Vagina (tissue), 2 donors: ENCODE measurements at regions not wholly inside any gene's neighbourhood (a gene's known extent, or its start where the extent isn't known, plus 50 kb on each side); places are given as distances from the start of the nearest gene placed in this dataset.

Experiments used
- DNase-seq, 2 donors: peaks; one replicate each; pipeline ENCODE4 v3.0.0-alpha.2; 2017; ENCODE audit errors: extremely low spot score in 2 of 2
- H3K27ac ChIP-seq: fragments of 200-600 bp; sonication (generic); one replicate; pipeline ENCODE4 v1.5.1; 2019
- H3K27me3 ChIP-seq: fragments of 200-600 bp; sonication (generic); one replicate; pipeline ENCODE4 v1.5.1; 2019
- H3K36me3 ChIP-seq, 2 donors: fragments of 200-600 bp; sonication (generic); one replicate each; pipeline ENCODE4 v1.5.1; 2017 to 2019
- H3K4me1 ChIP-seq: fragments of 200-600 bp; sonication (generic); one replicate; pipeline ENCODE4 v1.5.1; 2019
- H3K4me3 ChIP-seq, 2 donors: fragments of 200-600 bp; sonication (generic); 1 replicate in 1 of 2; 2 replicates in 1 of 2; pipeline ENCODE4 v1.5.1; 2016 to 2019
- H3K9me3 ChIP-seq: fragments of 200-600 bp; sonication (generic); one replicate; pipeline ENCODE4 v1.5.1; 2019
- POLR2A ChIP-seq, 2 donors: fragments of 450-650 bp; IDR thresholded peaks; one replicate each; pipeline ENCODE4 v1.6.1; 2017; ENCODE audit warnings: antibody characterized with exemption in 2 of 2, mild to moderate bottlenecking in 2 of 2, moderate library complexity in 2 of 2
- POLR2AphosphoS5 ChIP-seq, 2 donors: sonication (generic); formaldehyde crosslinking; IDR thresholded peaks; one replicate each; pipeline ENCODE4 v1.9.0; 2017; ENCODE audit warnings: antibody characterized with exemption in 2 of 2, mild to moderate bottlenecking in 2 of 2, low read depth in 1 of 2; ENCODE audit not compliant: insufficient read depth in 1 of 2
- intact Hi-C: fragments of 100-400 bp; cut with DNase I; formaldehyde crosslinking; loops from one replicate; pipeline ENCODE4 v1.15.1; 2023
- TF ChIP-seq, protein P1 (sequence below), 3 experiments: fragments of 450-650 bp in 2 of 3; fragments of 200-600 bp in 1 of 3; sonication (generic) in 1 of 3; IDR thresholded peaks; one replicate each; pipeline ENCODE4 v1.5.1; 2017 to 2019; ENCODE audit warnings: antibody characterized with exemption in 3 of 3, mild to moderate bottlenecking in 2 of 3, moderate library complexity in 2 of 3

- intact Hi-C loops: no loop called here
- Histone ChIP-seq H3K27me3 (no peaks in the 10 kb centered on the region), H3K4me1 (no peaks in the 10 kb centered on the region), H3K36me3 (no peaks in the 10 kb centered on the region), H3K4me3 (no peak overlapping the region), H3K27ac (no peak overlapping the region), H3K9me3 (no peaks in the 10 kb centered on the region)
- TF ChIP-seq, protein P1, sequence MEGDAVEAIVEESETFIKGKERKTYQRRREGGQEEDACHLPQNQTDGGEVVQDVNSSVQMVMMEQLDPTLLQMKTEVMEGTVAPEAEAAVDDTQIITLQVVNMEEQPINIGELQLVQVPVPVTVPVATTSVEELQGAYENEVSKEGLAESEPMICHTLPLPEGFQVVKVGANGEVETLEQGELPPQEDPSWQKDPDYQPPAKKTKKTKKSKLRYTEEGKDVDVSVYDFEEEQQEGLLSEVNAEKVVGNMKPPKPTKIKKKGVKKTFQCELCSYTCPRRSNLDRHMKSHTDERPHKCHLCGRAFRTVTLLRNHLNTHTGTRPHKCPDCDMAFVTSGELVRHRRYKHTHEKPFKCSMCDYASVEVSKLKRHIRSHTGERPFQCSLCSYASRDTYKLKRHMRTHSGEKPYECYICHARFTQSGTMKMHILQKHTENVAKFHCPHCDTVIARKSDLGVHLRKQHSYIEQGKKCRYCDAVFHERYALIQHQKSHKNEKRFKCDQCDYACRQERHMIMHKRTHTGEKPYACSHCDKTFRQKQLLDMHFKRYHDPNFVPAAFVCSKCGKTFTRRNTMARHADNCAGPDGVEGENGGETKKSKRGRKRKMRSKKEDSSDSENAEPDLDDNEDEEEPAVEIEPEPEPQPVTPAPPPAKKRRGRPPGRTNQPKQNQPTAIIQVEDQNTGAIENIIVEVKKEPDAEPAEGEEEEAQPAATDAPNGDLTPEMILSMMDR (IDR thresholded peaks at IDR 0.05): no peak
- TF ChIP-seq POLR2AphosphoS5 (IDR thresholded peaks at IDR 0.05; ENCODE audit: insufficient read depth in 1 of 2, low read depth in 1 of 2) (no peak), POLR2A (IDR thresholded peaks at IDR 0.05) (no peak)
- DNase-seq: no peak
These were observed 273.1 kb downstream of the TSN start for GRCh38 chr2:122028371-122029100.

- no peak for TF ChIP-seq POLR2AphosphoS5 (IDR thresholded peaks at IDR 0.05; ENCODE audit: insufficient read depth in 1 of 2, low read depth in 1 of 2)
- TF ChIP-seq, protein P1 (IDR thresholded peaks at IDR 0.05): no peak
- no peak for TF ChIP-seq POLR2A (IDR thresholded peaks at IDR 0.05)
- H3K27me3 ChIP-seq: no peaks in the 10 kb centered on the region
- no peak overlapping the region for H3K27ac ChIP-seq
- intact Hi-C loops: no loop called here
- DNase-seq: no peak
- H3K9me3 ChIP-seq: no peaks in the 10 kb centered on the region
- no peaks in the 10 kb centered on the region for H3K4me1 ChIP-seq
- H3K4me3 ChIP-seq: no peak overlapping the region
- H3K36me3 ChIP-seq: no peaks in the 10 kb centered on the region
These were observed 274.0 kb downstream of the TSN start for GRCh38 chr2:122029456-122029855.

DNA sequence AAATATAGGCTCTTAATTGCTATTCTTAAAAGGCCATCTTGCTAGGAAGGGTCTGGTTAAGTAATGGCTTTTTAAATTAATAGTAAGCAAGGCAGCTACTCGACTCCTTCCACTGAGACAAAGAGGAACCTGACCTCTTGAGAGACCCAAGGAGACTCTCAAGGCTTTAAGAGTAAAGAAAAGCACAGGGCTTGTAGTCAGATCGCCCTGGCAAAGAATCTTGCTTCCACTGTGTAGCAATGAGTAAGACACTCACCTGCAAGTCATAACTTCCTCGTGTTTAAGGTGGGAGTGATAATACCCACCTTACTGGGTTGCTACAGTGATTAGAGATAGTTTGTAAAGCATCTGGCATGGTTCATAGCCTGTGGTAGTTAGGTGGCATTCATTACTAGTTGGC, 274.5 kb downstream of the TSN start:
- DNase-seq: no peak
- Histone ChIP-seq H3K9me3 (no peaks in the 10 kb centered on the region), H3K36me3 (no peaks in the 10 kb centered on the region), H3K27me3 (no peaks in the 10 kb centered on the region), H3K4me1 (no peaks in the 10 kb centered on the region), H3K4me3 (no peak overlapping the region), H3K27ac (no peak overlapping the region)
- intact Hi-C loops: no loop called here
- no peak for TF ChIP-seq POLR2AphosphoS5 (IDR thresholded peaks at IDR 0.05; ENCODE audit: insufficient read depth in 1 of 2, low read depth in 1 of 2)

DNA sequence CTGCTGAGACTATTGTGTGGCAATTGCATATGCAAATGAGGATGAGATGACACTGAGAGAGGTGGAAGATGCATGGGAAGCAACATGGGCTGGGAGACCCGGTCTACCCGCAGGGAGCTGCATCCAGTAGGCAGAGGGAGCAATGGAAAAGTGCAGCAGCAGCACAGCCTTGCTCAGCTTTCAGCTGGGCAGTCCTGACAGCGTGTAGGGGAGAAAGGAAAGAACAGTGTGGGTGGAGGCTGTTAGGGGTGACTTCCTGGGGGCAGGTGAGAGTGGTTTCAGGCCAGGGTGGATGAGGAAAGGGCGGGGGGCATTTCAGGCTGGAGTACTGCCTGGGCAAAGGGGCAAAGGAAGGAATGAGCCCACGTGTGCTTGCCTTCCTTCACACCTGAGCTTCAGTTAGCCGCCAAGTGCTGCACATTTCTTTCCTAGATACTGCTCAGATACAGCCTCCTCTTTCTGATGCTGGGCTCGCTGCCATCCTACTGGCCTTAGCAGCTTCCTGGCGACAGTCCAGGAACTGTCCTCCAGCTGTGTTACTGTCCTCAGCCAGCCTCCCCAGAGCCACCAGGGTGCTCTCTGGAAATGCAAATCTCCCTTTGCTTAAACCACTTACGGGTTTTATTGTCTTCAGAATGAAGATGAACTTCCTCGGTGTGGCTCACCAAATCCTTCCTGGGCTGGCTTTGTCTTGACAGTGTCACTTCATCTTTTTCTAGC, 276.3 kb downstream of the TSN start:
- Histone ChIP-seq H3K4me3 (no peak overlapping the region), H3K27ac (no peak overlapping the region), H3K4me1 (no peaks in the 10 kb centered on the region), H3K27me3 (no peaks in the 10 kb centered on the region), H3K9me3 (no peaks in the 10 kb centered on the region), H3K36me3 (no peaks in the 10 kb centered on the region)
- TF ChIP-seq POLR2AphosphoS5 (IDR thresholded peaks at IDR 0.05; ENCODE audit: insufficient read depth in 1 of 2, low read depth in 1 of 2) (no peak), POLR2A (IDR thresholded peaks at IDR 0.05) (no peak)
- TF ChIP-seq, protein P1 (IDR thresholded peaks at IDR 0.05): no peak
- intact Hi-C loops: no loop called here
- no peak for DNase-seq

- H3K4me3 ChIP-seq: no peak overlapping the region
- intact Hi-C loops: no loop called here
- TF ChIP-seq, protein P1 (IDR thresholded peaks at IDR 0.05): no peak
- TF ChIP-seq POLR2AphosphoS5 (IDR thresholded peaks at IDR 0.05; ENCODE audit: insufficient read depth in 1 of 2, low read depth in 1 of 2) (no peak), POLR2A (IDR thresholded peaks at IDR 0.05) (no peak)
These were observed 276.8 kb downstream of the TSN start for GRCh38 chr2:122032264-122032645.

More at GRCh38 chr2:122032264-122032645, 276.8 kb downstream of the TSN start:
- Histone ChIP-seq H3K27me3 (no peaks in the 10 kb centered on the region), H3K36me3 (no peaks in the 10 kb centered on the region), H3K4me1 (no peaks in the 10 kb centered on the region), H3K27ac (no peak overlapping the region), H3K9me3 (no peaks in the 10 kb centered on the region)
- no peak for DNase-seq
